ENCODE measurements at regions not wholly inside any gene's neighbourhood (a gene's known extent, or its start where the extent isn't known, plus 50 kb on each side); places are given as distances from the start of the nearest gene placed in this dataset.

DNA sequence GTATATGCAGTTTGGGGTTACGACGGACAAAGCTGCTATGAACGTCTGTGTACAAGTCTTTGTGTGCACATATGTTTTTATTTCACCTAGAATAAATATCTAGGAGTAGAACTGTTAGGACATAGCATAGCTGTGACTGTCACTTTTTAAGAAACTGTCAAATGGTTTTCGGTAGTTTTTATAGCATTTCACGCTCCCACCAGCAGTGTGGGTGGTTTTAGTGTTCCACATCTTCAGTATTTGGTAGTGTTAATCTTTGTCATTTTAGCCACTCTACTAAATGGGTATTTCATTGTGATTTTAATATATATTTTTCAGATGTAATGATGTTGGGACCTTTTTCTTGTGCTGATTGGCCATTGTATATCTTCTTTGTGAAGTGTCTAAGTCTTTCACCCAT is 109.1 kb upstream of the BCAT1 start:
- DNase-seq: no peak

DNA sequence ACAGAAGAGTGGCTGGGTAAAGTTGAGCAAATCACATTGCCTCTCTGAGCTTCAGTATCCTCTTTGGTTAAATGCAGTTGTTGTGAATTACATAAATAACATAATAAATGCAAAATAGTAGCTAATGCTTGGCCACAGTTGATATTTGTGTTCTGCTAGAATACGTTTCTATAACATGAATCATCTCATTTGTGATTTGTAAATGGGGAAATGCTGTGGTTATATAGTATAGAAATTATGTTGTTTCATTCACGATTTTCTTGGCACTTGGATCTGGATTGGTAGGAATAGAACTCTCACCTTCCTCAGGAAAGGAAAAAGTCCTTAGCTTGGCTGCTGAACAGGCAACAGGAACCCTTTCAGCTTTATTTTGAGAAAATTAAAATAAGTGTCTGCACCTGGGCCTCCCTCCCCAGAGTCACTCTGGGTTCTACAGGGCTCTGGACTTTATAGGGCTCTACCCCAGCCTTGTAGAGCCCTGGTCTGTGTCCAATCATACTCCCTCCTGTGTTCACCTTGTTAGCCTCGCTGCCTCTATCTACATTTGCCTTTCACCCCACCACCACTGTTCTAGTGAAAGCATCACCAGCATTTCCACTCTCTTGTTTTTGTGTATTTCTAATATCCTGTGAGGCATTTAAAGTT is 107.7 kb upstream of the BCAT1 start:
- DNase-seq: no peak

- no peak for DNase-seq
Observed at GRCh38 chr12:25056011-25056410, 107.1 kb upstream of the BCAT1 start.

- DNase-seq: no peak
Observed at GRCh38 chr12:25054783-25055144, 105.9 kb upstream of the BCAT1 start.

DNA sequence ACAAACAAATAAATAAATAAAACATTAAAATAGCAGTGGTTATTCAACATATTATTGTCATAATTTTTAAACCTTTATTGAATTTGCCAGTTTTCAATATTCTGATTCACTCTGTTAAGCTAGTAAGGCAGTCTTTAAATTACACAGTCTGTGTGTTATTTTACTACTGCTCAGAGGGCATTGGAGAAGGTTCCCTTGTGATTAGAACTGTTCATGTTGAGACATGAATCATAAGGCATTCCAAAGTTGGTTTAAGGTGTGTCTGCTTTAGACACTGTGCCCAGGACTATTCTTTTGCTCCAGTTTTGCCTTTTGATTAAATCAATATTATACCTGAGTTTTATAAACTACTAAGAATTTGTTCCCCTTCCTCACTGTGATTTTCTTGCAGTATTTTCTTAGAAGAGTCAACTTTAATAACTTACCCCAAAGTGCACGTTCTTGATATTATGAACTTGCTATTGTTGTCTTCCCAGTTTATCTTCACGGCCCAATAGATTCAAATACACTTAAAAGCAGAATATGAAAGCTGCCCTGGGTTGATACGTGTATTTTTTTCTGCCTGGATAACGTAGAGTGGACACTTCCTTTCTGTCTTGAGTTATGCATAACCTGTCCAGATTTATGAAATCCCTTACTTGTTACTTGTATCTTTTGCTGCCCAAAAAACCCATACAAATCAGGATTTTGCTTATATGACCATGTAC is 105.3 kb upstream of the BCAT1 start:
- no peak for DNase-seq

DNA sequence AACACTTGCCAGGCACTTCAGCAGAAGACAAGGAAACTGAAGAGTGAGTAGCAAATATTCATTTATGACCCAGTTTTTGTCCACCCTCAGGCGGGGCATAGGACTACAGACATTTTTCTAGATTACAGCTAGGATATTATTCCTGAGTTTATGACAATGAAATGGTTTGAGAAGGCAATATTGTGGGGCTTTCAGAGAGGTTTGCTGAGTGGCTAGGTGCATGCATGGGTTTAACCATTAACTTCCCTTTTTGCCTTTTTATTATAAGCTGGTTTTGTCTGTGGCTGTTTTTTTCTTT is 104.0 kb upstream of the BCAT1 start:
- peak; percentile 70 for DNase-seq

DNA sequence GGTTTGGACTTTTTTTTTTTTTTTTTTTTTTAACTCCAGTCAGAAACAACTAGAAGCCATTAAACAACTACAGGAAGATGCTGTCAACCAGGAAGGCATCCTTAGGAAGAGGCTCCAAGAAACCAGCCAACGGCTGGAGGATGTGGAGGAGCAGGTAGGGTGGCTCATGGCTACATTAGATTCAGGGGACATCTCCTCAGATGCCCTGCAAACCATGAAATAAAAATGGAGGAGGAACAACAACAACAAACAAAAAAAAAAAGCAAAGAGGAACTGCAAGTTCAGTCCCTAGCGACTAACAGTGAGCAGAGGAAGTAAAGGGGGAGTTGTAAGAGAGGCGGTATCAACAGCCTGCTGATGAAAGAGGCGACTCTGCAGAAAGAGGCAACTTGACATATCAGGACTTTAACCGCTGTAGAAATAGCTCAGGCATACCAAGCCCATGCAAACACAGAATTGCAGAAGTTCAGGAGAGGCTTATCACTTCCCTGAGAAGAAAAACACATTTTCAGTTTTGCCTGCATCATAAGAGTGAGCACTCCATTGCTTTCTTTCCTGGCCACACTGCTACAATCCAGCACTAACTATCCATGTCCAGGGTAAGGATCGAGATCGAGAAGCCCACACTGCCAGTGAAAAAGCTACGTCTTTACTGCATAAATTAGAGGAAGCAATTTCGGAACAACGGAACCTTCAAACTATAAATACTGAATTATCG is 103.5 kb upstream of the BCAT1 start:
- peak; percentile 99 for DNase-seq

- peak; percentile 88 for DNase-seq
Observed at GRCh38 chr12:25051656-25052195, 102.8 kb upstream of the BCAT1 start.

GRCh38 chr12:25051171-25051570 is 102.3 kb upstream of the BCAT1 start:
- DNase-seq: no peak

GRCh38 chr12:25045869-25046268 is 97.0 kb upstream of the BCAT1 start:
- no peak for DNase-seq

DNA sequence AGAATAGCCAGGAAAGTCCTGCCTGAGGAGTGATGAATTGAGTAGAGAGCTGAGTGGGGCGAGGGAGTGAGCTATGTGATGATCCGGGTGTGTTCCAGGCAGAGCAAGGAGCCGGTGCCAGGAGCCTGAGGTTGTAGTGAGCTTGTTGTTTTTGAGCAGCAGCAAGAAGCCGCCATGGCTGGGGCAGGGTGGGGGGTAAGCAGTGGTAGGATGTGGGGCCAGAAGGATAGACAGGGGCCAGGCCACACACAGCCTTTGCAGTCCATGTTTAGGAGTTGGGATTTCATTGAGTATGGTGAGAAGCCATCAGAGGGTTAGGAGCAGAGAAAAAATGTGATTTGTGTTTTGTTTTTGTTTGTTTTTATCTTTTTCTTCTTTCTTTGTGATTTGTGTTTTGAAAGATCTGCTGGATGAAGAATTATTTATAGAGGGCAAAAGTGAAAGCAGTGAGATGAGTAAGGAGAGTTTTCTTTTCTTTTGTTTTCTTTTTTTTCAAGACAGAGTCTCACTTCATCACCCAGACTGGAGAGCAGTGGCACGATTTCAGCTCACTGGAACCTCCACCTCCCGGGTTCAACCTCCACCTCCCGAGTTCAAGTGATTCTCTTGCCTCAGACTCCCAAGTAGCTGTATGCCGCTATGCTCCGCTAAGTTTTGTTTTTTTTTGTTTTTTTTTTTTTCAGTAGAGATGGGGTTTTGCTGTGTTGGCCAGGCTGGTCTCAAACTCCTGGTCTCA is 92.3 kb upstream of the BCAT1 start:
- no peak for DNase-seq

DNA sequence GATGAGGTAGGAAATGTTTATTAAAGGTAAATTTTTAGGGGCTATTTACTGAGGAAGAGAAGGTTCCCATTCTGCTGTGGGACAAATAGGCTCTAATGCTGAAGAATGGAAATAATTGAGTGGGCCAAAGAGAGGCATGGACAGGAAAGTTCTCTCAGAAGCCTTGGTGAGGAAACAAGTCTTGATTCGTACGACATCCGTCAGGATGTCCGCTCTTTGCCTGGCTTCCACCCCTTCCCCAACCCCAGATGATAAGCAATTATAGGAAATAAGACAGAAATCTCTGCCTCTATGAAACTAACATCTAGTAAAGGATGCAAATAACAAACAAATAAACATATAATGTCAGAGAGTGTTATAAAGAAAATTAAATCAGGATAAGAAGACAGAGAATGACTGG is 91.7 kb upstream of the BCAT1 start:
- no peak for DNase-seq

DNA sequence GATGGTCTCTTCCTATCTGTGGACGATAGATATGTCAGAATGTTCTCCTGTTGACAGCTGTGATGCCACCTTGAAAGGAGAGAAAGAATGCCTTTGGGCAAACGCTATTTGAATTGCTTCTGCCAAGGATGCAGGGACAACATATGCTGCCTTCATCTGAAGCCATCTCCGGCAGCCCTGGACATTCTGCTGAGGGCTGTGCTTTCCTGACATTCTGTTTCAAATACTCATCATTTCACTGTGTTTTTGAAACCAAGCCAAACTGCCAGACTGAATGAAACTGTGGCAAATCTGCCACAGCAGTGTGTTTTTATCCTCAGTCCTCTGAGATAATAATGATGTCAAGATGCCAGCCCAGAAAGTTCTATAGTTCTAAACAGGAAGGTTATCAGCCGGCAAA is 85.8 kb upstream of the BCAT1 start:
- no peak for DNase-seq

- DNase-seq: no peak
Observed at GRCh38 chr12:25025951-25026490, 77.1 kb upstream of the BCAT1 start.

- no peak for DNase-seq
Observed at GRCh38 chr12:25025260-25025659, 76.4 kb upstream of the BCAT1 start.

DNA sequence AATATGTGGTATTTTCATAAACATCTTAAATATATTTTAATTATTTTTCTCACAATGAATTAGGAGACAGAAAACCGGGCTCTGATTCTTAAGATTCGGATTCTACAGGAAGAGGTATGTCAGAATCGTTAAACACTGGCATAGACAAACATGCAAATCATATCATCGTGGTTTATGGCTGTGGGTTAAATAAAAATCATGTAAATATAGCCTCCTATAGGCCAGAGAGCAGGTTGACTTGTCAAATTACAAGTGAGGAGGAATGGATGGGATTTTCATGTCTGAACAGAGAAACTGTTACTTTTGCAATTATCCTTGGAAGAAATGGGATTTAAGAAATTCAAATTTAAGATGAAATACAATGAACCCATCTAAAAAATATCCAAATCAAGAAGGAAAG is 74.9 kb upstream of the BCAT1 start:
- DNase-seq: no peak

DNA sequence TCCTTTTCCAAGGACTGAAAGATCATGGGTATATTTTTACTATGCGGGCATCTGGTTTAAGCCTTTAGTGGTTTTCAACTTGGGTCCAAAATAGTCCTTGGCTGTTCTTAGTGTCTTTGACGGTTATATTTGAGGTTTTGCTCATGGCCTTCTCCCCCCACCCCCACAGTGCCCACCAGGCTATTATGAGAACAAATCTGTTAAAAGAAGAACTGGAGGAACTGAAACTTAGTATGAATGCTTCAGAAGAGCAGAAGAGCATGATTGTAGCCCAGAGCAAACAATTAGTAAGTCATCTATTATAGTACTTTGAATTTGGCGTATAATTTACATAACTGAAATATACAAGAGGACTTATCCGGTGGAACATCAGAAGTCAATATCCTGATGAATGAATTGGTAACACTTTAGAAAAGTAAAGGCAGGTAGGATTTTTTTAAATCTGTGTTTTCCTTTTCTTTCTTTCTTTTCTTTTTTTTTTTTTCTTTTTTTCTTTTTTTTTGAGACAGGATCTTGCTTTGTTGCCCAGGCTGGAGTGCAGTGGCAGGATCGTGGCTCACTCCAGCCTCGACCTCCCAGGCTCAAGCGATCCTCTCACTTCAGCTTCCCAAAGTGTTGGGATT is 71.8 kb upstream of the BCAT1 start:
- DNase-seq: peak; percentile 93

DNA sequence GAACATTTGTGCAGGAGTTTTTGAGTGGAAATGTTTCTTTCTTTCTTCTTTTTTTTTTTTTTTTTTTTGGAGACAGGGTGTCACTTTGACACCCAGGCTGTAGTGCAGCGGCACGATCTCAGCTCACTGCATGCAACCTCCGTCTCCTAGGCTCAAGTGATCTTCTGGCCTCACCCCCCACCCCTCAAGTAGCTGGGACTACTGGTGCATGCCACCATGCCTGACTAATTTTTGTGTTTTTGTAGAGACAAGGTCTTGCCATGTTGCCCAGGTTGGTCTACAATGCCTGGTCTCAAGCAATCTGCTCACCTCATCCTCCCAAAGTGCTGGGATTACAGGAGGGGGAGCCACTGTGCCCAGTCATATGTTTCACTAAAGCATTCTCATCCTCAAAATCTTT is 69.2 kb upstream of the BCAT1 start:
- DNase-seq: no peak

- DNase-seq: peak; percentile 36
Observed at GRCh38 chr12:25017336-25017735, 68.4 kb upstream of the BCAT1 start.

DNA sequence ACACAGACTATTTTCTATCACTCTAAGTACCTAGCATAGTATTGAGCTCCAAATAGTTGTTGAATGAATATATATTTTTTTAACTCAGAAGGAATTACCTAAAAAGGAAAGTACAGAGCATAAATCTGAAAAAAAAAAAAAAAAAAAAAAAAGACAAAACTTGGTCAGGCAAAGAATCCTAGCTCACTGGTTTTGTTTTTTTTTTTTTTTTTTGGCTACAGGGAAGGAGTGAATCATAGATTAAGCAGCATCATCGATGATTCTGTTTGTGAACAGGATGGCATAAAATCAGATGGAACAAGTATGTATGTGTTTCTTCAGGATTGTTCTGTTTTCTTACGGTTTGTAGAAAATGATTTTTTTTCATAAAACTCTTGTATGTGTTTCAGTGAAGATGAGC is 66.1 kb upstream of the BCAT1 start:
- no peak for DNase-seq

- no peak for DNase-seq
Observed at GRCh38 chr12:25013061-25013460, 64.2 kb upstream of the BCAT1 start.

- no peak for DNase-seq
Observed at GRCh38 chr12:25009496-25010092, 60.7 kb upstream of the BCAT1 start.

Data from MV-4-11 (cell line).